Fibroblast of gingiva (primary cell): ENCODE measurements at regions not wholly inside any gene's neighbourhood (a gene's known extent, or its start where the extent isn't known, plus 50 kb on each side); places are given as distances from the start of the nearest gene placed in this dataset.
"Not testable (repeated sequence)": the region's sequence is repeated elsewhere in the genome, so short reads cannot be mapped to it uniquely, and the experiment has no call there.

ENCODE experiments used
- DNase-seq: peaks from one replicate; pipeline ENCODE4 v3.0.0-alpha.2; 2011; ENCODE audit warnings: low read depth

GRCh38 chr3:27556887-27557286 is 72.7 kb upstream of the SLC4A7 start:
- peak; percentile 78 for DNase-seq

- peak; percentile 72 for DNase-seq
Observed at GRCh38 chr3:27554706-27555105, 70.5 kb upstream of the SLC4A7 start.

GRCh38 chr3:27553886-27554540 is 69.8 kb upstream of the SLC4A7 start:
- peak; percentile 47 for DNase-seq

GRCh38 chr3:27552708-27553107 is 68.5 kb upstream of the SLC4A7 start:
- DNase-seq, result peak; percentile 75

- not testable (repeated sequence) for DNase-seq
Observed at GRCh38 chr3:27551413-27551812, 67.2 kb upstream of the SLC4A7 start.

GRCh38 chr3:27545061-27545460 is 60.9 kb upstream of the SLC4A7 start:
- no peak for DNase-seq

GRCh38 chr3:27544372-27544865 is 60.2 kb upstream of the SLC4A7 start:
- DNase-seq, result peak; percentile 92

- no peak for DNase-seq
Observed at GRCh38 chr3:27542476-27542875, 58.3 kb upstream of the SLC4A7 start.

GRCh38 chr3:27540231-27540630 is 56.0 kb upstream of the SLC4A7 start:
- no peak for DNase-seq

GRCh38 chr3:27536491-27536890 is 52.3 kb upstream of the SLC4A7 start:
- no peak for DNase-seq

- DNase-seq, result peak; percentile 12
Observed at GRCh38 chr3:27535809-27536392, 51.7 kb upstream of the SLC4A7 start.

- DNase-seq, result peak; percentile 93
Observed at GRCh38 chr3:27533718-27534573, 49.8 kb upstream of the SLC4A7 start.
